ENCODE measurements at regions not wholly inside any gene's neighbourhood (a gene's known extent, or its start where the extent isn't known, plus 50 kb on each side); places are given as distances from the start of the nearest gene placed in this dataset.

DNA sequence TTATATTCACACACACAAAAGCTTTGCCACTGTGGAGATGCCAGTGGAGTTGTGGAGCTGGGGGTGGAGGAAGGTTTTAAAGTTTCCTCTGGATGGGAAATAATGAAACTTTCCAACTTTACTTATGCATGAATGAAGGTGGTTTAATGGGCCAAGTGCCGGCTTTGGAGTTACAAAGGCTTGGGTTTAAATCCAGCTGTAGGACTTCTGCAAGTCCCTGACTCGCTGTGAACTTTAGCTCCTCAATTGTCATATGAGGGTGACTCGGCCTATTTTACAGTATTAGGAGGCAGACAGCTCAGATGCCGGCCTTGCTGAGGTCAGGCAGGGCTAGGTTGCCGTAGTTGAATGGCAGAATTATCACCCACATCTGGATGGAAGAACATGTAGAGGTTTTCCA lies 415.8 kb upstream of the TRIB2 start:
- H3K4me3 ChIP-seq: no peak overlapping the region
- no peak for DNase-seq
- ATAC-seq: no peak
- no peaks in the 10 kb centered on the region for H3K27me3 ChIP-seq
- intact Hi-C loops (cut with DNase I): no loop called here
- peaks cover 0 to 7% (median 2%) of the 10 kb centered on the region in 12 donors for H3K4me1 ChIP-seq
- no peaks in the 10 kb centered on the region for H3K9me3 ChIP-seq
- WGBS, 4 donors: 94 to 100% (median 97%) methylated on average over 5 of the region's 5 CpGs
- H3K27ac ChIP-seq: no peak overlapping the region
- TF ChIP-seq POLR2A (IDR thresholded peaks at IDR 0.05): no peak
- TF ChIP-seq, protein P1, sequence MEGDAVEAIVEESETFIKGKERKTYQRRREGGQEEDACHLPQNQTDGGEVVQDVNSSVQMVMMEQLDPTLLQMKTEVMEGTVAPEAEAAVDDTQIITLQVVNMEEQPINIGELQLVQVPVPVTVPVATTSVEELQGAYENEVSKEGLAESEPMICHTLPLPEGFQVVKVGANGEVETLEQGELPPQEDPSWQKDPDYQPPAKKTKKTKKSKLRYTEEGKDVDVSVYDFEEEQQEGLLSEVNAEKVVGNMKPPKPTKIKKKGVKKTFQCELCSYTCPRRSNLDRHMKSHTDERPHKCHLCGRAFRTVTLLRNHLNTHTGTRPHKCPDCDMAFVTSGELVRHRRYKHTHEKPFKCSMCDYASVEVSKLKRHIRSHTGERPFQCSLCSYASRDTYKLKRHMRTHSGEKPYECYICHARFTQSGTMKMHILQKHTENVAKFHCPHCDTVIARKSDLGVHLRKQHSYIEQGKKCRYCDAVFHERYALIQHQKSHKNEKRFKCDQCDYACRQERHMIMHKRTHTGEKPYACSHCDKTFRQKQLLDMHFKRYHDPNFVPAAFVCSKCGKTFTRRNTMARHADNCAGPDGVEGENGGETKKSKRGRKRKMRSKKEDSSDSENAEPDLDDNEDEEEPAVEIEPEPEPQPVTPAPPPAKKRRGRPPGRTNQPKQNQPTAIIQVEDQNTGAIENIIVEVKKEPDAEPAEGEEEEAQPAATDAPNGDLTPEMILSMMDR (IDR thresholded peaks at IDR 0.05): no peak
- no peaks in the 10 kb centered on the region for H3K36me3 ChIP-seq

DNA sequence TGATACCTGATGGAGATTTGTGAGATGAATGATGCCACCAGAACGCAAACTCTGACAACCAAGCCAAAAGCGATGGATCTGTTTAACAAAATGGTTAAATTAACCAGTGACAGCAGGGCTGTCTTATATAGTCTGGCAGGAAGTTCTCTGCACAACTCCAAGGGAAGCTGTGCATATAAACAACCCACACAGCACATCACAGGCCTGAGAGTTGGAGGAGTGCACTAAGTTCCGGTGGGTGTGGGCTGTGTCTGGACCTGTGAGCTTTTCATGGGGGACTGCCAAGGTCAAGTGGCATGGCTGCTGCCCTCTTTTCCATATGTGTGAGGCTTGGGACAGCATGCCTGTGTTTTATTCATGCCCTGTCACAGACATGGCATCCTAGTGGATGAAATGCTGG lies 414.6 kb upstream of the TRIB2 start:
- no peak for TF ChIP-seq POLR2A (IDR thresholded peaks at IDR 0.05)
- TF ChIP-seq, protein P1 (IDR thresholded peaks at IDR 0.05): no peak
- Histone ChIP-seq H3K36me3 (no peaks in the 10 kb centered on the region), H3K9me3 (no peaks in the 10 kb centered on the region), H3K27me3 (no peaks in the 10 kb centered on the region), H3K27ac (no peak overlapping the region), H3K4me1 (peaks cover 0 to 7% (median 2%) of the 10 kb centered on the region in 12 donors), H3K4me3 (no peak overlapping the region)
- no peak for DNase-seq
- intact Hi-C loops (cut with DNase I): no loop called here
- WGBS, 4 donors: 85 to 89% (median 86%) methylated on average over 3 of the region's 3 CpGs
- ATAC-seq: no peak

DNA sequence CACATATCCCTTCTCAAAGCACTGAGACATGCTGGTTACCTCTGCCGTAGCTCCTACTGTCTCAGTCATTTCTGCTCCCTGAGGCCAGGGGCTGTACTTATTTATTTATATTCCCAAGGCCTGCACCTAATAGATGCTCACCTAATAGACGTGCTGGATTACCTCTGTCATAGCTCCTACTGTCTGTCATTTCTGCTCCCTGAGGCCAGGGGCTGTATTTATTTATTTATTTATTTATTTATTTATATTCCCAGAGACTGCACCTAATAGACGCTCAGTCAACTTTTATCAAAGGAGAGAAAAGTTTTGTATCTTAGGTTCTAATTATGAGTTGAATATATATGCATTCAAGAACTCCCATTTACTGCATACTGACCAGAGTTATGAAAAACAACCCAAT lies 414.0 kb upstream of the TRIB2 start:
- Histone ChIP-seq H3K27ac (no peak overlapping the region), H3K27me3 (no peaks in the 10 kb centered on the region), H3K4me3 (no peak overlapping the region), H3K36me3 (no peaks in the 10 kb centered on the region), H3K4me1 (peaks cover 0 to 7% (median 2%) of the 10 kb centered on the region in 12 donors), H3K9me3 (no peaks in the 10 kb centered on the region)
- ATAC-seq (no peak), DNase-seq (no peak)
- intact Hi-C loops (cut with DNase I): no loop called here
- no peak for TF ChIP-seq POLR2A (IDR thresholded peaks at IDR 0.05)
- TF ChIP-seq, protein P1 (IDR thresholded peaks at IDR 0.05): no peak
- 96 to 99% (median 98%) methylated on average over 3 of the region's 3 CpGs for WGBS, 4 donors

DNA sequence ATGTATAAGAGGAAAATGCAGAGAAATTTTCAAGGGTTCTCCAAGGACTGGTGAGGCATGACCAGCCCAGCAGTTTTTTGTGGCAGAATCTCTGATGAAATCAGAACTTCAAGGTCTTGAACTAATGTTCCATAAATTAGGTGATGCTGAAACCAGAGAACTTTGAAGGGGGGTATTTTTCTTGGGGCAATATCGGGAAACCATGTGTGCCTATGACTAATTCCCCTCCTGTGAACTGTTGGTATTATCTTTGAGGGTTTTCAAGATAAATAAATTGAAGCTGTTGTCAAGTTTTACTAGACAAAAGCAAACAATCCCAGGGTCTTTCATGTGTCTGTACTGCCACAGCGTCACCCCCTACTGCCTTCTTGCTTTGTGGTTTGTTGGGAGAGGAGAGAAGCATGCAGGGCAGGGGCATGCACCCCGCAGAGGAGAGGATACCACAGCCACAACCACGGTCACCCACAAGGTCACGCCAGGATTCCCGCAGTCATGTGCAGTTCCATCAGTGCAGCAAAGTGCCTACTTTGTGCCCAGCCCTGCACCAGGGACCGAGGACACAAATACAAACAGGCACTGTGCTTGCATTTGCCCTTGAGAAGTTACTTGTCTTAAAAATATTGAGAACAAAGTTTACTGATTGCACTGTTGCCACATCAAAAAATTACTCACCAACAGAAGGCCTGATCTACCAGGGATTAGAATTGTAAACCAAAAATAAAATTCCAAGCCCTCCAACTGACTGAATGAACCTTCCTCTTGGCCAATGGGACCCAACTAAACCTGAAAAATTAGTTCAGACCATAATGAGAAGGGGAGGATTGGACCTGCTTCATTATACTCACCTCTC lies 413.3 kb upstream of the TRIB2 start:
- Histone ChIP-seq H3K4me3 (no peak overlapping the region), H3K27ac (no peak overlapping the region), H3K36me3 (no peaks in the 10 kb centered on the region), H3K27me3 (no peaks in the 10 kb centered on the region), H3K9me3 (no peaks in the 10 kb centered on the region), H3K4me1 (peaks cover 0 to 7% (median 2%) of the 10 kb centered on the region in 12 donors)
- TF ChIP-seq, protein P1 (IDR thresholded peaks at IDR 0.05): no peak
- TF ChIP-seq POLR2A (IDR thresholded peaks at IDR 0.05): no peak
- WGBS, 4 donors: 89 to 96% (median 92%) methylated on average over 5 to 7 of the region's 7 CpGs
- ATAC-seq (no peak), DNase-seq (no peak)
- intact Hi-C loops (cut with DNase I): no loop called here
